WTC11 (cell line): ENCODE measurements at regions not wholly inside any gene's neighbourhood (a gene's known extent, or its start where the extent isn't known, plus 50 kb on each side); places are given as distances from the start of the nearest gene placed in this dataset.

Experiments used
- ATAC-seq: fragments of 200-7000 bp; cut with Tn5 transposase; 2 replicates; pipeline ENCODE4 v1.10.0; 2021; ENCODE audit warnings: mild to moderate bottlenecking, moderate library complexity
- CTCF ChIA-PET: fragments of 300-600 bp; sonication (Branson Sonifier 250); formaldehyde crosslinking; loops from one replicate; lab custom pipeline; 2021; ENCODE audit warnings: antibody characterized with exemption; lab: Charles Lee
- POLR2A ChIA-PET: fragments of 350-600 bp; sonication (Branson Sonifier 250); formaldehyde crosslinking; loops from one replicate; lab custom pipeline; 2021; ENCODE audit warnings: antibody characterized with exemption; lab: Charles Lee
- DNase-seq: peaks from one replicate; pipeline ENCODE4 v3.0.0; 2021; ENCODE audit warnings: low spot score
- H3K27ac Mint-ChIP-seq: 2 replicates; pipeline ENCODE4 v1.8.0; 2021; ENCODE audit warnings: mixed read lengths
- H3K27me3 Mint-ChIP-seq: 2 replicates; pipeline ENCODE4 v1.8.0; 2021; ENCODE audit warnings: low read depth, mild to moderate bottlenecking, moderate library complexity, mixed read lengths
- H3K36me3 Mint-ChIP-seq: 2 replicates; pipeline ENCODE4 v1.8.0; 2021; ENCODE audit warnings: mixed read lengths
- H3K4me1 Mint-ChIP-seq: 2 replicates; pipeline ENCODE4 v1.8.0; 2022; ENCODE audit warnings: mixed read lengths
- H3K4me3 Mint-ChIP-seq: 2 replicates; pipeline ENCODE4 v1.8.0; 2021; ENCODE audit warnings: mild to moderate bottlenecking, moderate library complexity, mixed read lengths
- H3K9me3 Mint-ChIP-seq: 2 replicates; pipeline ENCODE4 v1.8.0; 2021; ENCODE audit warnings: mixed read lengths
- ATF1 ChIP-seq: sonication (generic); formaldehyde crosslinking; IDR thresholded peaks from 2 replicates; pipeline ENCODE4 v1.8.1; 2023; ENCODE audit warnings: mild to moderate bottlenecking, moderate library complexity, missing genetic modification reagents
- ATF2 ChIP-seq: sonication (generic); formaldehyde crosslinking; IDR thresholded peaks from 2 replicates; pipeline ENCODE4 v1.8.1; 2022; ENCODE audit warnings: low read depth, missing genetic modification reagents, borderline replicate concordance
- CREB1 ChIP-seq: sonication (generic); formaldehyde crosslinking; IDR thresholded peaks from 2 replicates; pipeline ENCODE4 v1.8.0; 2023; ENCODE audit warnings: mild to moderate bottlenecking, missing genetic modification reagents
- CREM ChIP-seq: sonication (generic); formaldehyde crosslinking; IDR thresholded peaks from 2 replicates; pipeline ENCODE4 v1.8.1; 2022; ENCODE audit warnings: mild to moderate bottlenecking, missing genetic modification reagents, moderate library complexity
- ELF4 ChIP-seq: sonication (generic); formaldehyde crosslinking; IDR thresholded peaks from 2 replicates; pipeline ENCODE4 v1.8.1; 2022; ENCODE audit warnings: low read depth, mild to moderate bottlenecking, moderate library complexity, missing genetic modification reagents
- EMX1 ChIP-seq: fragments of 250-450 bp; sonication (Bioruptor Pico); IDR thresholded peaks from 2 replicates; pipeline ENCODE4 v1.8.0; 2021; ENCODE audit warnings: mild to moderate bottlenecking
- IRF2 ChIP-seq: sonication (generic); formaldehyde crosslinking; IDR thresholded peaks from 2 replicates; pipeline ENCODE4 v1.8.0; 2022; ENCODE audit warnings: low read depth, missing genetic modification reagents, borderline replicate concordance
- MXD4 ChIP-seq: fragments of 250-450 bp; sonication (Bioruptor Pico); IDR thresholded peaks from 2 replicates; pipeline ENCODE4 v1.8.0; 2021; ENCODE audit warnings: mild to moderate bottlenecking, moderate library complexity, borderline replicate concordance
- MYBL2 ChIP-seq: sonication (generic); formaldehyde crosslinking; IDR thresholded peaks from 2 replicates; pipeline ENCODE4 v1.8.1; 2023; ENCODE audit warnings: mild to moderate bottlenecking, moderate library complexity, missing genetic modification reagents
- NFATC4 ChIP-seq: fragments of 250-450 bp; sonication (Bioruptor Pico); IDR thresholded peaks from 2 replicates; pipeline ENCODE4 v1.9.0; 2021; ENCODE audit warnings: mild to moderate bottlenecking
- NR2C2 ChIP-seq: sonication (generic); formaldehyde crosslinking; IDR thresholded peaks from 2 replicates; pipeline ENCODE4 v1.8.0; 2022; ENCODE audit warnings: mild to moderate bottlenecking, missing genetic modification reagents
- NR3C1 ChIP-seq: sonication (generic); formaldehyde crosslinking; conservative IDR thresholded peaks from 2 replicates; pipeline ENCODE4 v1.8.1; 2023; ENCODE audit warnings: low read depth, mild to moderate bottlenecking, missing genetic modification reagents
- OVOL2 ChIP-seq: fragments of 250-450 bp; sonication (Bioruptor Pico); IDR thresholded peaks from 2 replicates; pipeline ENCODE4 v1.9.0; 2021; ENCODE audit warnings: mild to moderate bottlenecking, borderline replicate concordance
- PRDM15 ChIP-seq: sonication (generic); formaldehyde crosslinking; IDR thresholded peaks from 2 replicates; pipeline ENCODE4 v1.8.0; 2022; ENCODE audit warnings: missing genetic modification reagents
- PRRX2 ChIP-seq: fragments of 250-450 bp; sonication (Bioruptor Pico); IDR thresholded peaks from 2 replicates; pipeline ENCODE4 v1.8.0; 2021; ENCODE audit warnings: mild to moderate bottlenecking
- RELA ChIP-seq: sonication (generic); formaldehyde crosslinking; IDR thresholded peaks from 2 replicates; pipeline ENCODE4 v1.8.1; 2022; ENCODE audit warnings: missing genetic modification reagents, mild to moderate bottlenecking, borderline replicate concordance
- SMAD3 ChIP-seq: sonication (generic); formaldehyde crosslinking; IDR thresholded peaks from 2 replicates; pipeline ENCODE4 v1.8.0; 2022; ENCODE audit warnings: missing genetic modification reagents, mild to moderate bottlenecking, borderline replicate concordance
- SMAD4 ChIP-seq: sonication (generic); formaldehyde crosslinking; IDR thresholded peaks from 2 replicates; pipeline ENCODE4 v1.8.0; 2022; ENCODE audit warnings: mild to moderate bottlenecking, missing genetic modification reagents
- TEAD4 ChIP-seq: sonication (generic); formaldehyde crosslinking; IDR thresholded peaks from 2 replicates; pipeline ENCODE4 v1.8.0; 2022; ENCODE audit warnings: mild to moderate bottlenecking, missing genetic modification reagents
- ZBTB43 ChIP-seq: sonication (generic); formaldehyde crosslinking; IDR thresholded peaks from 2 replicates; pipeline ENCODE4 v1.8.1; 2023; ENCODE audit warnings: mild to moderate bottlenecking, missing genetic modification reagents
- ZNF138 ChIP-seq: sonication (generic); formaldehyde crosslinking; conservative IDR thresholded peaks from 2 replicates; pipeline ENCODE4 v1.8.1; 2022; ENCODE audit warnings: mild to moderate bottlenecking, moderate library complexity, missing genetic modification reagents
- ZNF219 ChIP-seq: sonication (generic); formaldehyde crosslinking; IDR thresholded peaks from 2 replicates; pipeline ENCODE4 v1.8.0; 2023; ENCODE audit warnings: missing genetic modification reagents, mild to moderate bottlenecking, borderline replicate concordance
- ZNF396 ChIP-seq: fragments of 250-450 bp; sonication (Bioruptor Pico); IDR thresholded peaks from 2 replicates; pipeline ENCODE4 v1.8.0; 2021; ENCODE audit warnings: mild to moderate bottlenecking, moderate library complexity, borderline replicate concordance
- ZNF423 ChIP-seq: fragments of 250-450 bp; sonication (Bioruptor Pico); IDR thresholded peaks from 2 replicates; pipeline ENCODE4 v2.1.2; 2022; ENCODE audit warnings: mild to moderate bottlenecking, moderate library complexity
- TF ChIP-seq, protein P1 (sequence below): sonication (generic); formaldehyde crosslinking; IDR thresholded peaks from 2 replicates; pipeline ENCODE4 v1.8.1; 2023; ENCODE audit warnings: mild to moderate bottlenecking, moderate library complexity, missing genetic modification reagents
- TF ChIP-seq, protein P2 (sequence below): sonication (generic); formaldehyde crosslinking; IDR thresholded peaks from 2 replicates; pipeline ENCODE4 v1.8.0; 2023; ENCODE audit warnings: mild to moderate bottlenecking, missing genetic modification reagents
- TF ChIP-seq, protein P3 (sequence below): sonication (generic); formaldehyde crosslinking; IDR thresholded peaks from 2 replicates; pipeline ENCODE4 v1.8.0; 2022; ENCODE audit warnings: mild to moderate bottlenecking, missing genetic modification reagents

DNA sequence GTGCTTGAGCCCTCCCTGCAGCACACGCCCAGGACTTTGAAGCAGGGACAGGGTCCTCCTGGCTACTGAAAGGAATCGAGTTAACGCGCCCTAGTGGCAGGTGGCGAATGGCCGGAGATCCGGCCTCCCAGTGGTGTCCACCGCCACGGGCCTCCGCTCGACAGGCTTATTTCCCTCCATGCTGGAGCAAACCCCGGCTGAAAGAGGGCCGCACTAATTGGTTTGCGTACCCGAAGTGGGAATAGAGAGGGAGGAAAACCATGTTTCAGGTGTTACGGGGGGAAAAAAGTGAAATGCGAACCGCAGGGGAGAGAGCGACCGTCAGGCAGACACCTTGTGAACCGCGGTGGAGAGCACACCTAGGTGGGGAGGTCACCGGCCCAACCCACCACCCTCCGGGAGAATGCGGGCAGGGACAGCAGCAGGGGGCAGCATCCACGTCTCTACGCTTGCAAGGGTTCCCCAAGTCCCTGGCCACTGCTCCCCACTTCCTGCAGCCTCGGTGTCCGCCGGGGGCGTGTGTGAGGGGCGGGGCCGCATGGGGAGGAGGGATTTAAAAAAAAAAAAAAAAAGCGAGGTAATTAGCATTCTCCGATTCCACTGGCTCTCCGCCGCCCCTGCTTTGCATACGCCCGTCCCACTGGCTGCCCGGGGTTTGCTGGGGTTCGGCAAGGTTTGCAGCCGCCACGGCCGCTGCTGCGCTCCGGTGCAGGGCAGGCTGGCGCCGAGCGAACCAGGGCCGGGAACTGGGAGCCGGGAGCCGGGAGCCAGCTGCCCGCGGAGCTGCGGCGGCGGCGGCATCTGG lies 224.6 kb upstream of the CRY1 start:
- H3K27ac Mint-ChIP-seq, result peak overlapping the region; percentile 89; the same call in 1 of the 2 replicates
- no peaks in the 10 kb centered on the region for H3K9me3 Mint-ChIP-seq
- H3K27me3 Mint-ChIP-seq, result peaks cover 78% of the 10 kb centered on the region
- peaks cover 30% of the 10 kb centered on the region for H3K4me1 Mint-ChIP-seq
- CTCF ChIA-PET, result interaction anchor here (0.6 to 5.0 kb wide), 22 partner anchors 9 to 1470 kb away, joined by 3 to 37 read pairs (median 3); no protein-coding TSS in a partner anchor
- POLR2A ChIA-PET, result interaction anchor here (0.8 kb wide), 1 partner anchor 84 kb away, joined by 4 read pairs; no protein-coding TSS in a partner anchor
- peak overlapping the region; percentile 96 for H3K4me3 Mint-ChIP-seq
- H3K36me3 Mint-ChIP-seq, result no peaks in the 10 kb centered on the region
- ATAC-seq (peak; percentile 84), DNase-seq (peak; percentile 96)
- TF ChIP-seq MYBL2 (0 out of 2 replicates have a peak, but pooled peaks have one; percentile 35), ZNF219 (CRISPR knock-in tag) (no peak), ZBTB43 (CRISPR knock-in tag) (no peak), ZNF138 (CRISPR knock-in tag) (0 out of 2 replicates have a peak, but pooled peaks have one; percentile 42), CREM (CRISPR knock-in tag) (no peak), CREB1 (CRISPR knock-in tag) (no peak), ELF4 (CRISPR knock-in tag) (no peak), MXD4 (no peak), SMAD4 (no peak), OVOL2 (CRISPR knock-in tag) (no peak), ATF1 (CRISPR knock-in tag) (no peak), PRDM15 (CRISPR knock-in tag) (no peak), ZNF396 (no peak), ZNF423 (no peak), ATF2 (no peak), NR2C2 (CRISPR knock-in tag) (no peak), NFATC4 (CRISPR knock-in tag) (no peak), NR3C1 (CRISPR knock-in tag) (no peak), RELA (CRISPR knock-in tag) (no peak), SMAD3 (no peak), IRF2 (CRISPR knock-in tag) (no peak), EMX1 (CRISPR knock-in tag) (no peak), TEAD4 (no peak), PRRX2 (CRISPR knock-in tag) (no peak)
- TF ChIP-seq, protein P1, sequence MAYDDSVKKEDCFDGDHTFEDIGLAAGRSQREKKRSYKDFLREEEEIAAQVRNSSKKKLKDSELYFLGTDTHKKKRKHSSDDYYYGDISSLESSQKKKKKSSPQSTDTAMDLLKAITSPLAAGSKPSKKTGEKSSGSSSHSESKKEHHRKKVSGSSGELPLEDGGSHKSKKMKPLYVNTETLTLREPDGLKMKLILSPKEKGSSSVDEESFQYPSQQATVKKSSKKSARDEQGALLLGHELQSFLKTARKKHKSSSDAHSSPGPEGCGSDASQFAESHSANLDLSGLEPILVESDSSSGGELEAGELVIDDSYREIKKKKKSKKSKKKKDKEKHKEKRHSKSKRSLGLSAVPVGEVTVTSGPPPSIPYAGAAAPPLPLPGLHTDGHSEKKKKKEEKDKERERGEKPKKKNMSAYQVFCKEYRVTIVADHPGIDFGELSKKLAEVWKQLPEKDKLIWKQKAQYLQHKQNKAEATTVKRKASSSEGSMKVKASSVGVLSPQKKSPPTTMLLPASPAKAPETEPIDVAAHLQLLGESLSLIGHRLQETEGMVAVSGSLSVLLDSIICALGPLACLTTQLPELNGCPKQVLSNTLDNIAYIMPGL (CRISPR knock-in tag), result peak; percentile 61
- TF ChIP-seq, protein P2, sequence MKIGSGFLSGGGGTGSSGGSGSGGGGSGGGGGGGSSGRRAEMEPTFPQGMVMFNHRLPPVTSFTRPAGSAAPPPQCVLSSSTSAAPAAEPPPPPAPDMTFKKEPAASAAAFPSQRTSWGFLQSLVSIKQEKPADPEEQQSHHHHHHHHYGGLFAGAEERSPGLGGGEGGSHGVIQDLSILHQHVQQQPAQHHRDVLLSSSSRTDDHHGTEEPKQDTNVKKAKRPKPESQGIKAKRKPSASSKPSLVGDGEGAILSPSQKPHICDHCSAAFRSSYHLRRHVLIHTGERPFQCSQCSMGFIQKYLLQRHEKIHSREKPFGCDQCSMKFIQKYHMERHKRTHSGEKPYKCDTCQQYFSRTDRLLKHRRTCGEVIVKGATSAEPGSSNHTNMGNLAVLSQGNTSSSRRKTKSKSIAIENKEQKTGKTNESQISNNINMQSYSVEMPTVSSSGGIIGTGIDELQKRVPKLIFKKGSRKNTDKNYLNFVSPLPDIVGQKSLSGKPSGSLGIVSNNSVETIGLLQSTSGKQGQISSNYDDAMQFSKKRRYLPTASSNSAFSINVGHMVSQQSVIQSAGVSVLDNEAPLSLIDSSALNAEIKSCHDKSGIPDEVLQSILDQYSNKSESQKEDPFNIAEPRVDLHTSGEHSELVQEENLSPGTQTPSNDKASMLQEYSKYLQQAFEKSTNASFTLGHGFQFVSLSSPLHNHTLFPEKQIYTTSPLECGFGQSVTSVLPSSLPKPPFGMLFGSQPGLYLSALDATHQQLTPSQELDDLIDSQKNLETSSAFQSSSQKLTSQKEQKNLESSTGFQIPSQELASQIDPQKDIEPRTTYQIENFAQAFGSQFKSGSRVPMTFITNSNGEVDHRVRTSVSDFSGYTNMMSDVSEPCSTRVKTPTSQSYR (CRISPR knock-in tag), result no peak
- TF ChIP-seq, protein P3, sequence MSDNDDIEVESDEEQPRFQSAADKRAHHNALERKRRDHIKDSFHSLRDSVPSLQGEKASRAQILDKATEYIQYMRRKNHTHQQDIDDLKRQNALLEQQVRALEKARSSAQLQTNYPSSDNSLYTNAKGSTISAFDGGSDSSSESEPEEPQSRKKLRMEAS, result 0 out of 2 replicates have a peak, but pooled peaks have one; percentile 34
